Karpas-422 (cell line): ENCODE measurements at regions not wholly inside any gene's neighbourhood (a gene's known extent, or its start where the extent isn't known, plus 50 kb on each side); places are given as distances from the start of the nearest gene placed in this dataset.

ENCODE experiments used
- DNase-seq: peaks from one replicate; pipeline ENCODE4 v3.0.0-alpha.2; 2015
- H2AFZ ChIP-seq: fragments of 200-600 bp; sonication (generic); 2 replicates; pipeline ENCODE4 v1.6.1; 2014; ENCODE audit warnings: antibody characterized with exemption, low read length, mixed read lengths
- H3K27ac ChIP-seq: fragments of 200-600 bp; sonication (generic); 2 replicates; pipeline ENCODE4 v1.5.1; 2014; ENCODE audit warnings: mild to moderate bottlenecking, low read length, moderate library complexity
- H3K27me3 ChIP-seq: fragments of 200-600 bp; sonication (generic); 2 replicates; pipeline ENCODE4 v1.6.1; 2014; ENCODE audit warnings: low read length, mixed read lengths
- H3K36me3 ChIP-seq: fragments of 200-600 bp; sonication (generic); 2 replicates; pipeline ENCODE4 v1.6.1; 2014; ENCODE audit warnings: low read length, mixed read lengths; ENCODE audit not compliant: insufficient read depth
- H3K4me1 ChIP-seq: fragments of 200-600 bp; sonication (generic); 2 replicates; pipeline ENCODE4 v1.6.1; 2014; ENCODE audit warnings: mild to moderate bottlenecking, low read length, mixed read lengths
- H3K4me2 ChIP-seq: fragments of 200-600 bp; sonication (generic); 2 replicates; pipeline ENCODE4 v1.6.1; 2014; ENCODE audit warnings: low read length, low read depth, mild to moderate bottlenecking; ENCODE audit not compliant: poor library complexity, severe bottlenecking
- H3K4me3 ChIP-seq: fragments of 200-600 bp; sonication (generic); 2 replicates; pipeline ENCODE4 v1.5.1; 2014; ENCODE audit warnings: mild to moderate bottlenecking, antibody characterized with exemption, low read length, mixed read lengths
- H3K79me2 ChIP-seq: fragments of 200-600 bp; sonication (generic); 2 replicates; pipeline ENCODE4 v1.6.1; 2014; ENCODE audit warnings: mild to moderate bottlenecking, low read length, mixed read lengths
- H3K9ac ChIP-seq: fragments of 200-600 bp; sonication (generic); 2 replicates; pipeline ENCODE4 v1.6.0; 2014; ENCODE audit warnings: low read length
- H3K9me2 ChIP-seq: fragments of 200-600 bp; sonication (generic), shearing (Covaris generic); replicated peaks from 2 replicates; pipeline ENCODE4 v1.6.0; 2014; ENCODE audit warnings: mild to moderate bottlenecking, low read length, moderate library complexity; ENCODE audit not compliant: insufficient read depth
- H3K9me3 ChIP-seq: fragments of 300-700, 200-600 bp; sonication (generic); 2 replicates; pipeline ENCODE4 v1.6.1; 2014; ENCODE audit warnings: low read length, mixed read lengths
- H4K20me1 ChIP-seq: fragments of 200-600 bp; sonication (generic); 2 replicates; pipeline ENCODE4 v1.6.1; 2014; ENCODE audit warnings: mild to moderate bottlenecking, antibody characterized with exemption, low read length, low read depth; ENCODE audit not compliant: insufficient read depth

- no peaks in the 10 kb centered on the region for H3K79me2 ChIP-seq
- no peak overlapping the region for H3K9ac ChIP-seq
- H4K20me1 ChIP-seq: no peaks in the 10 kb centered on the region
- peaks cover 11% of the 10 kb centered on the region; the same call in 1 of the 2 replicates for H3K9me3 ChIP-seq
- H3K36me3 ChIP-seq: no peaks in the 10 kb centered on the region
- H3K27ac ChIP-seq: no peak overlapping the region
- H3K4me2 ChIP-seq: no peak overlapping the region
- no peak overlapping the region for H2AFZ ChIP-seq
- H3K4me3 ChIP-seq: no peak overlapping the region
- no peak for DNase-seq
- H3K9me2 ChIP-seq: no peaks in the 10 kb centered on the region
- H3K4me1 ChIP-seq: no peaks in the 10 kb centered on the region
- H3K27me3 ChIP-seq: no peaks in the 10 kb centered on the region
Observed at GRCh38 chr5:105238561-105238960, 1676.0 kb upstream of the NUDT12 start.

- no peaks in the 10 kb centered on the region for H3K4me1 ChIP-seq
- H3K36me3 ChIP-seq: no peaks in the 10 kb centered on the region
- H2AFZ ChIP-seq: no peak overlapping the region
- no peak for DNase-seq
- H3K79me2 ChIP-seq: no peaks in the 10 kb centered on the region
- no peak overlapping the region for H3K4me2 ChIP-seq
- no peaks in the 10 kb centered on the region for H4K20me1 ChIP-seq
- peaks cover 34% of the 10 kb centered on the region for H3K9me3 ChIP-seq
- no peak overlapping the region for H3K9ac ChIP-seq
- no peaks in the 10 kb centered on the region for H3K9me2 ChIP-seq
- H3K27me3 ChIP-seq: no peaks in the 10 kb centered on the region
- no peak overlapping the region for H3K27ac ChIP-seq
- no peak overlapping the region for H3K4me3 ChIP-seq
Observed at GRCh38 chr5:105230516-105231157, 1668.0 kb upstream of the NUDT12 start.

- Histone ChIP-seq H3K9me3 (peaks cover 12% of the 10 kb centered on the region; the same call in 1 of the 2 replicates), H3K9ac (no peak overlapping the region), H3K4me1 (no peaks in the 10 kb centered on the region), H2AFZ (no peak overlapping the region), H3K4me3 (no peak overlapping the region), H3K27me3 (no peaks in the 10 kb centered on the region), H3K27ac (no peak overlapping the region), H3K9me2 (no peaks in the 10 kb centered on the region), H3K4me2 (no peak overlapping the region), H3K36me3 (no peaks in the 10 kb centered on the region), H4K20me1 (no peaks in the 10 kb centered on the region), H3K79me2 (no peaks in the 10 kb centered on the region)
- no peak for DNase-seq
Observed at GRCh38 chr5:105218018-105218417, 1655.4 kb upstream of the NUDT12 start.

GRCh38 chr5:105213078-105213477 is 1650.5 kb upstream of the NUDT12 start:
- no peaks in the 10 kb centered on the region for H4K20me1 ChIP-seq
- no peaks in the 10 kb centered on the region for H3K79me2 ChIP-seq
- no peak overlapping the region for H3K4me2 ChIP-seq
- no peaks in the 10 kb centered on the region for H3K9me2 ChIP-seq
- no peaks in the 10 kb centered on the region for H3K36me3 ChIP-seq
- no peak overlapping the region for H3K4me3 ChIP-seq
- H3K9ac ChIP-seq: no peak overlapping the region
- H3K4me1 ChIP-seq: no peaks in the 10 kb centered on the region
- H3K27me3 ChIP-seq: no peaks in the 10 kb centered on the region
- H3K9me3 ChIP-seq: peaks cover 10% of the 10 kb centered on the region; the same call in 1 of the 2 replicates
- H3K27ac ChIP-seq: no peak overlapping the region
- H2AFZ ChIP-seq: no peak overlapping the region
- DNase-seq: no peak

GRCh38 chr5:105207066-105207465 is 1644.5 kb upstream of the NUDT12 start:
- Histone ChIP-seq H3K27me3 (no peaks in the 10 kb centered on the region), H3K9ac (no peak overlapping the region), H3K27ac (no peak overlapping the region), H2AFZ (no peak overlapping the region), H3K4me2 (no peak overlapping the region), H4K20me1 (no peaks in the 10 kb centered on the region), H3K4me1 (no peaks in the 10 kb centered on the region), H3K4me3 (no peak overlapping the region), H3K9me3 (peaks cover 10% of the 10 kb centered on the region; the same call in 1 of the 2 replicates), H3K36me3 (no peaks in the 10 kb centered on the region), H3K9me2 (no peaks in the 10 kb centered on the region), H3K79me2 (no peaks in the 10 kb centered on the region)
- DNase-seq: no peak

- Histone ChIP-seq H3K27me3 (no peaks in the 10 kb centered on the region), H2AFZ (no peak overlapping the region), H3K4me3 (no peak overlapping the region), H3K79me2 (no peaks in the 10 kb centered on the region), H4K20me1 (no peaks in the 10 kb centered on the region), H3K9ac (no peak overlapping the region), H3K9me3 (peaks cover 4% of the 10 kb centered on the region; the same call in 1 of the 2 replicates), H3K36me3 (no peaks in the 10 kb centered on the region), H3K4me2 (no peak overlapping the region), H3K27ac (no peak overlapping the region), H3K4me1 (no peaks in the 10 kb centered on the region), H3K9me2 (no peaks in the 10 kb centered on the region)
- DNase-seq: no peak
Observed at GRCh38 chr5:105197531-105197930, 1634.9 kb upstream of the NUDT12 start.

- Histone ChIP-seq H3K27me3 (no peaks in the 10 kb centered on the region), H3K36me3 (no peaks in the 10 kb centered on the region), H3K27ac (no peak overlapping the region), H3K9ac (no peak overlapping the region), H2AFZ (no peak overlapping the region), H3K4me2 (no peak overlapping the region), H3K9me3 (peaks cover 10% of the 10 kb centered on the region), H3K9me2 (no peaks in the 10 kb centered on the region), H3K4me3 (no peak overlapping the region), H4K20me1 (no peaks in the 10 kb centered on the region), H3K79me2 (no peaks in the 10 kb centered on the region), H3K4me1 (no peaks in the 10 kb centered on the region)
- DNase-seq: no peak
Observed at GRCh38 chr5:105195765-105196164, 1633.2 kb upstream of the NUDT12 start.

- Histone ChIP-seq H3K9me3 (peaks cover 19% of the 10 kb centered on the region), H3K4me3 (no peak overlapping the region), H3K27ac (no peak overlapping the region), H3K79me2 (no peaks in the 10 kb centered on the region), H3K27me3 (no peaks in the 10 kb centered on the region), H4K20me1 (no peaks in the 10 kb centered on the region), H3K4me1 (no peaks in the 10 kb centered on the region), H3K9me2 (no peaks in the 10 kb centered on the region), H3K9ac (no peak overlapping the region), H3K36me3 (no peaks in the 10 kb centered on the region), H3K4me2 (no peak overlapping the region), H2AFZ (no peak overlapping the region)
- DNase-seq: no peak
Observed at GRCh38 chr5:105172918-105173317, 1610.3 kb upstream of the NUDT12 start.
